H1 (cell line): ENCODE measurements at regions not wholly inside any gene's neighbourhood (a gene's known extent, or its start where the extent isn't known, plus 50 kb on each side); places are given as distances from the start of the nearest gene placed in this dataset.

ENCODE experiments used
- KDM5A ChIP-seq: fragments of 200-600 bp; IDR thresholded peaks from 2 replicates; pipeline ENCODE4 v1.7.1; 2012; ENCODE audit warnings: mild to moderate bottlenecking, low read length, inconsistent platforms, mixed read lengths
- NRF1 ChIP-seq: IDR thresholded peaks from 2 replicates; pipeline ENCODE4 v1.6.1; 2011; ENCODE audit warnings: mild to moderate bottlenecking, low read depth, low read length, improper control_type of control experiment
- TAF7 ChIP-seq: optimal IDR thresholded peaks from 2 replicates; pipeline ENCODE3; 2011; ENCODE audit warnings: low read depth, mild to moderate bottlenecking, inconsistent platforms, low read length, moderate library complexity, borderline replicate concordance
- TEAD4 ChIP-seq: IDR thresholded peaks from 2 replicates; pipeline ENCODE4 v1.6.1; 2012; ENCODE audit warnings: low read depth, low read length, inconsistent platforms, mixed read lengths
- TF ChIP-seq, protein P1 (sequence below): IDR thresholded peaks from 2 replicates; pipeline ENCODE4 v1.6.1; 2011; ENCODE audit warnings: low read length, improper control_type of control experiment
- TF ChIP-seq, protein P2 (sequence below): IDR thresholded peaks from 2 replicates; pipeline ENCODE4 v1.6.1; 2011; ENCODE audit warnings: low read depth, mild to moderate bottlenecking, low read length; ENCODE audit not compliant: insufficient read depth

DNA sequence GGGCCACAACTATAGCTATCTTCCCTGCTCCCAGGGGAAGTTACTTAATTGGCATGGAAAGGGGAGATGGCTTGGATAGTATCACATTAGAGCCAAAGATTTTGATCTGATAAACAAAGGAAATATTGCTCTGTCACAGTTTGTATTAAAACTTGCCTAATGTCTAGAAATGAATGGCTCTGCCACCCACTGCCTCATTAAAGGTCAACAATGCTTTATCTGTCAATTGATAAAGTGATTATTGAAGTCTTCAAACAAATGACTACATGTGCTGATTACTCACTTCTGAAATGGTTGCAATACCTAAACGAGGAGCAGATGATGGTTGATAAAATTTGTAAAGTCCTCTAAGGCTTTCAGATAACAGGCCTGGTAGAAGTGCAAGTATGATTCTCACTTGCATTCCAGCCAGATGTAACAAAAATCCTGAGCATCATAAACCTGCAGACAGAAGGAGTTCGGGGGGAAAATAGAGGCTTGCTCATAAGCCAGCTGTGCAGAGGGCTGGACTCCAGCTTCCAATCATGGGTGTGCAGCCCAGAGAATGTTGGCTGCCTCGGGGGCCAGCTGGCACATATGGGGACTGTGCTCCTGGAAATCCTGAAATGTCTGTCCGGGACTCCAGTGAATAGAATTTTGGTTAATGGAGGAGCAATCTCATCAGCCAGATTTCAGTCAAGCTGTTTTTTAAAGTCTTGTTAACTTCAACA is 200.5 kb upstream of the SLC27A6 start (continued):
- TF ChIP-seq KDM5A = no peak
- TF ChIP-seq, protein P1, sequence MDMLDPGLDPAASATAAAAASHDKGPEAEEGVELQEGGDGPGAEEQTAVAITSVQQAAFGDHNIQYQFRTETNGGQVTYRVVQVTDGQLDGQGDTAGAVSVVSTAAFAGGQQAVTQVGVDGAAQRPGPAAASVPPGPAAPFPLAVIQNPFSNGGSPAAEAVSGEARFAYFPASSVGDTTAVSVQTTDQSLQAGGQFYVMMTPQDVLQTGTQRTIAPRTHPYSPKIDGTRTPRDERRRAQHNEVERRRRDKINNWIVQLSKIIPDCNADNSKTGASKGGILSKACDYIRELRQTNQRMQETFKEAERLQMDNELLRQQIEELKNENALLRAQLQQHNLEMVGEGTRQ = no peak
- TF ChIP-seq TAF7 = no peak
- TF ChIP-seq TEAD4 = no peak
- no peak for TF ChIP-seq NRF1
- TF ChIP-seq, protein P2, sequence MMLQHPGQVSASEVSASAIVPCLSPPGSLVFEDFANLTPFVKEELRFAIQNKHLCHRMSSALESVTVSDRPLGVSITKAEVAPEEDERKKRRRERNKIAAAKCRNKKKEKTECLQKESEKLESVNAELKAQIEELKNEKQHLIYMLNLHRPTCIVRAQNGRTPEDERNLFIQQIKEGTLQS = no peak
